OCI-LY1 (cell line): ENCODE measurements at regions not wholly inside any gene's neighbourhood (a gene's known extent, or its start where the extent isn't known, plus 50 kb on each side); places are given as distances from the start of the nearest gene placed in this dataset.

Experiments used
- EZH2 ChIP-seq: fragments of 200-600 bp; sonication (generic), shearing (Covaris generic); IDR thresholded peaks from 2 replicates; pipeline ENCODE4 v1.8.0; 2017; ENCODE audit warnings: borderline replicate concordance, mixed run types, mild to moderate bottlenecking, antibody characterized with exemption, low read length, moderate library complexity, mixed read lengths
- TF ChIP-seq, protein P1 (sequence below): fragments of 200-600 bp; sonication (generic), shearing (Covaris generic); IDR thresholded peaks from 2 replicates; pipeline ENCODE4 v1.5.1; 2017; ENCODE audit warnings: mild to moderate bottlenecking, antibody characterized with exemption, low read length, moderate library complexity, mixed read lengths

DNA sequence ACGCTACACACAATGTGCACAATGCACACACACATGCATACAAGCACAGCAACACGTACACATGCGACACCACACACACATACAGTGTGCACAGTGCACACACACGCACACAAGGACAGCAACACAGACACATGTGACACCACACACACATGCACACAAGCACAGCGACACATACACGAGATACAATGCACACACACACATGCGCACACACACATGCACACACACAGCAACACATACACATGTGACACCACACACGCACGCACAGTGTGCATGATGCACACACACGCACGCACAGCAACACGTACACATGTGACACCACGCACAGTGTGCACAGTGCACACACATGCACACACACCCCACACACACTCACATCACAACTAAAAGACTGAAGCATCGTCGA, 327.3 kb downstream of the THBS2 start:
- TF ChIP-seq, protein P1, sequence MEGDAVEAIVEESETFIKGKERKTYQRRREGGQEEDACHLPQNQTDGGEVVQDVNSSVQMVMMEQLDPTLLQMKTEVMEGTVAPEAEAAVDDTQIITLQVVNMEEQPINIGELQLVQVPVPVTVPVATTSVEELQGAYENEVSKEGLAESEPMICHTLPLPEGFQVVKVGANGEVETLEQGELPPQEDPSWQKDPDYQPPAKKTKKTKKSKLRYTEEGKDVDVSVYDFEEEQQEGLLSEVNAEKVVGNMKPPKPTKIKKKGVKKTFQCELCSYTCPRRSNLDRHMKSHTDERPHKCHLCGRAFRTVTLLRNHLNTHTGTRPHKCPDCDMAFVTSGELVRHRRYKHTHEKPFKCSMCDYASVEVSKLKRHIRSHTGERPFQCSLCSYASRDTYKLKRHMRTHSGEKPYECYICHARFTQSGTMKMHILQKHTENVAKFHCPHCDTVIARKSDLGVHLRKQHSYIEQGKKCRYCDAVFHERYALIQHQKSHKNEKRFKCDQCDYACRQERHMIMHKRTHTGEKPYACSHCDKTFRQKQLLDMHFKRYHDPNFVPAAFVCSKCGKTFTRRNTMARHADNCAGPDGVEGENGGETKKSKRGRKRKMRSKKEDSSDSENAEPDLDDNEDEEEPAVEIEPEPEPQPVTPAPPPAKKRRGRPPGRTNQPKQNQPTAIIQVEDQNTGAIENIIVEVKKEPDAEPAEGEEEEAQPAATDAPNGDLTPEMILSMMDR: no peak
- TF ChIP-seq EZH2: no peak
